H9 (cell line): ENCODE measurements at regions not wholly inside any gene's neighbourhood (a gene's known extent, or its start where the extent isn't known, plus 50 kb on each side); places are given as distances from the start of the nearest gene placed in this dataset.

Experiments
- DNase-seq: peaks from one replicate; pipeline ENCODE4 v3.0.0-alpha.2; 2017
- H2AFZ ChIP-seq: one replicate; pipeline ENCODE4 v1.6.1; 2013; ENCODE audit warnings: mild to moderate bottlenecking, low read length, control low read depth, moderate library complexity
- H2AK5ac ChIP-seq: 2 replicates; pipeline ENCODE4 v1.6.1; 2013; ENCODE audit warnings: low read length, control low read depth, mixed read lengths; ENCODE audit not compliant: insufficient read length
- H2BK120ac ChIP-seq: one replicate; pipeline ENCODE4 v1.6.1; 2013; ENCODE audit warnings: low read depth, mild to moderate bottlenecking, low read length, control low read depth, inconsistent platforms; ENCODE audit not compliant: poor library complexity, severe bottlenecking
- H2BK12ac ChIP-seq: 2 replicates; pipeline ENCODE4 v1.6.1; 2013; ENCODE audit warnings: low read length, control low read depth, mixed read lengths, low read depth; ENCODE audit not compliant: insufficient read length
- H2BK15ac ChIP-seq: 2 replicates; pipeline ENCODE4 v1.6.1; 2013; ENCODE audit warnings: low read depth, low read length, control low read depth
- H2BK20ac ChIP-seq: one replicate; pipeline ENCODE4 v1.6.1; 2013; ENCODE audit warnings: low read depth, mild to moderate bottlenecking, low read length, control low read depth, inconsistent platforms; ENCODE audit not compliant: poor library complexity, severe bottlenecking
- H2BK5ac ChIP-seq: 2 replicates; pipeline ENCODE4 v1.6.1; 2013; ENCODE audit warnings: low read length, control low read depth, mixed read lengths; ENCODE audit not compliant: insufficient read length
- H3K14ac ChIP-seq: 2 replicates; pipeline ENCODE4 v1.6.1; 2013; ENCODE audit warnings: low read length, control low read depth; ENCODE audit not compliant: insufficient read depth
- H3K18ac ChIP-seq: 2 replicates; pipeline ENCODE4 v1.6.1; 2013; ENCODE audit warnings: low read depth, mild to moderate bottlenecking, mixed read lengths, low read length, control low read depth; ENCODE audit not compliant: insufficient read length
- H3K23ac ChIP-seq: 2 replicates; pipeline ENCODE4 v1.6.1; 2013; ENCODE audit warnings: low read length, control low read depth, mixed read lengths, low read depth; ENCODE audit not compliant: insufficient read length
- H3K23me2 ChIP-seq: 2 replicates; pipeline ENCODE4 v1.6.1; 2013; ENCODE audit warnings: low read depth, mild to moderate bottlenecking, mixed read lengths, low read length, control low read depth; ENCODE audit not compliant: insufficient read length, poor library complexity, severe bottlenecking
- H3K27ac ChIP-seq: 2 replicates; pipeline ENCODE4 v1.5.1; 2013; ENCODE audit warnings: low read length, control low read depth, mixed read lengths, low read depth; ENCODE audit not compliant: insufficient read length
- H3K27me3 ChIP-seq: 2 replicates; pipeline ENCODE4 v1.6.1; 2013; ENCODE audit warnings: low read length, control low read depth, inconsistent platforms; ENCODE audit not compliant: insufficient read depth
- H3K4ac ChIP-seq: 2 replicates; pipeline ENCODE4 v1.6.1; 2013; ENCODE audit warnings: low read depth, mild to moderate bottlenecking, control low read depth, inconsistent platforms, low read length, moderate library complexity
- H3K4me1 ChIP-seq: 2 replicates; pipeline ENCODE4 v1.6.1; 2013; ENCODE audit warnings: low read length, control low read depth, inconsistent platforms; ENCODE audit not compliant: insufficient read depth
- H3K4me2 ChIP-seq: 2 replicates; pipeline ENCODE4 v1.6.1; 2013; ENCODE audit warnings: low read length, control low read depth, mixed read lengths; ENCODE audit not compliant: insufficient read length, insufficient read depth
- H3K56ac ChIP-seq: 2 replicates; pipeline ENCODE4 v1.6.1; 2013; ENCODE audit warnings: low read depth, mild to moderate bottlenecking, mixed read lengths, low read length, control low read depth; ENCODE audit not compliant: insufficient read length
- H3K79me1 ChIP-seq: 2 replicates; pipeline ENCODE4 v1.6.1; 2013; ENCODE audit warnings: low read depth, mild to moderate bottlenecking, moderate library complexity, low read length, control low read depth, inconsistent platforms; ENCODE audit not compliant: insufficient read depth, poor library complexity, severe bottlenecking
- H3K79me2 ChIP-seq: 2 replicates; pipeline ENCODE4 v1.6.1; 2013; ENCODE audit warnings: low read length, control low read depth, inconsistent platforms; ENCODE audit not compliant: insufficient read depth
- H3K9ac ChIP-seq: 2 replicates; pipeline ENCODE4 v1.6.1; 2013; ENCODE audit warnings: low read length, control low read depth, mixed read lengths; ENCODE audit not compliant: insufficient read length; ENCODE audit errors: extremely low read depth
- H3K9me3 ChIP-seq: one replicate; pipeline ENCODE4 v1.6.1; 2013; ENCODE audit warnings: low read depth, low read length, inconsistent platforms; ENCODE audit not compliant: control insufficient read depth
- H3T11ph ChIP-seq: one replicate; pipeline ENCODE4 v1.6.1; 2013; ENCODE audit warnings: mild to moderate bottlenecking, low read length, control low read depth, inconsistent platforms
- H4K20me1 ChIP-seq: one replicate; pipeline ENCODE4 v1.6.1; 2013; ENCODE audit not compliant: control insufficient read depth, insufficient read length, insufficient read depth
- H4K5ac ChIP-seq: 2 replicates; pipeline ENCODE4 v1.6.1; 2013; ENCODE audit warnings: low read depth, mild to moderate bottlenecking, mixed read lengths, low read length, control low read depth; ENCODE audit not compliant: insufficient read length
- H4K8ac ChIP-seq: replicated peaks from 2 replicates; pipeline ENCODE4 v1.6.1; 2013; ENCODE audit warnings: low read length, control low read depth, mixed read lengths, low read depth; ENCODE audit not compliant: insufficient read length
- H4K91ac ChIP-seq: 2 replicates; pipeline ENCODE4 v1.6.1; 2013; ENCODE audit warnings: low read depth, mild to moderate bottlenecking, moderate library complexity, mixed read lengths, low read length, control low read depth; ENCODE audit not compliant: insufficient read length
- H3K27ac Mint-ChIP-seq, 3 experiments: 2 replicates in 2 of 3; 3 replicates in 1 of 3; pipeline ENCODE4 v1.8.0; 2020 to 2021; ENCODE audit warnings: mixed read lengths in 3 of 3, mild to moderate bottlenecking in 1 of 3, moderate library complexity in 1 of 3
- H3K27me3 Mint-ChIP-seq: 2 replicates; pipeline ENCODE4 v1.8.0; 2021; ENCODE audit warnings: low read depth, mild to moderate bottlenecking, moderate library complexity, mixed read lengths
- H3K36me3 Mint-ChIP-seq, 3 experiments: 2 replicates in 2 of 3; 3 replicates in 1 of 3; pipeline ENCODE4 v1.8.0; 2020 to 2021; ENCODE audit warnings: low read depth in 3 of 3, mixed read lengths in 3 of 3; ENCODE audit not compliant: insufficient read depth in 1 of 3
- H3K4me1 Mint-ChIP-seq, 2 experiments: 2 replicates each; pipeline ENCODE4 v1.8.0; 2020; ENCODE audit warnings: mixed read lengths in 2 of 2
- H3K4me3 Mint-ChIP-seq, 2 experiments: 2 replicates in 1 of 2; 3 replicates in 1 of 2; pipeline ENCODE4 v1.8.0; 2020 to 2021; ENCODE audit warnings: mild to moderate bottlenecking in 2 of 2, mixed read lengths in 2 of 2, moderate library complexity in 1 of 2
- H3K9me3 Mint-ChIP-seq, 2 experiments: 2 replicates in 1 of 2; 3 replicates in 1 of 2; pipeline ENCODE4 v1.8.0; 2020; ENCODE audit warnings: mild to moderate bottlenecking in 2 of 2, mixed read lengths in 2 of 2, moderate library complexity in 1 of 2
- CTCF ChIP-seq: fragments of 200-600 bp; sonication (generic); conservative IDR thresholded peaks from 3 replicates; pipeline ENCODE4 v1.8.0; 2021; ENCODE audit warnings: antibody characterized with exemption, mild to moderate bottlenecking
- WGBS: extraction: QIAGEN DNeasy Blood & Tissue Kit; methylation state at CpG from one replicate; pipeline ENCODE4 v1.1.7; 2013; ENCODE audit warnings: missing lambda C conversion rate, low lambda C conversion rate, mixed read lengths; ENCODE audit not compliant: insufficient read length; ENCODE audit errors: extremely low coverage; 5-methylcytosine and 5-hydroxymethylcytosine counted together

- no peaks in the 10 kb centered on the region for H3K9me3 ChIP-seq
- H4K5ac ChIP-seq, result no peak overlapping the region
- H3K9ac ChIP-seq, result no peak overlapping the region
- Mint-ChIP-seq H3K4me1 (peaks cover 11 to 14% of the 10 kb centered on the region in 2 experiments), H3K27me3 (no peaks in the 10 kb centered on the region), H3K9me3 (no peaks in the 10 kb centered on the region), H3K27ac (no peak overlapping the region), H3K36me3 (peaks cover 0 to 2% (median 0%) of the 10 kb centered on the region in 3 experiments; a peak in 1 of 7 replicates), H3K4me3 (no peak overlapping the region)
- no CpG with 5 or more reads among the region's 4 CpGs for WGBS
- no peaks in the 10 kb centered on the region for H3K27me3 ChIP-seq
- H4K91ac ChIP-seq, result no peak overlapping the region
- no peak overlapping the region for H4K8ac ChIP-seq
- H3K4ac ChIP-seq, result no peak overlapping the region
- no peak overlapping the region for H3K18ac ChIP-seq
- H3K4me1 ChIP-seq, result peaks cover 2% of the 10 kb centered on the region; the same call in 1 of the 2 replicates
- H3K79me1 ChIP-seq, result no peaks in the 10 kb centered on the region
- no peaks in the 10 kb centered on the region for H3K23me2 ChIP-seq
- H2AK5ac ChIP-seq, result no peak overlapping the region
- no peak for DNase-seq
- H3T11ph ChIP-seq, result no peak overlapping the region
- H3K27ac ChIP-seq, result no peak overlapping the region
- no peak overlapping the region for H3K56ac ChIP-seq
- H4K20me1 ChIP-seq, result no peaks in the 10 kb centered on the region
- H2BK15ac ChIP-seq, result no peak overlapping the region
- H3K14ac ChIP-seq, result no peak overlapping the region
- H2BK5ac ChIP-seq, result no peak overlapping the region
- TF ChIP-seq CTCF, result no peak
- H2AFZ ChIP-seq, result no peak overlapping the region
- H2BK20ac ChIP-seq, result no peak overlapping the region
- H2BK12ac ChIP-seq, result no peak overlapping the region
- H3K79me2 ChIP-seq, result no peaks in the 10 kb centered on the region; the same call in 1 of the 2 replicates
- H2BK120ac ChIP-seq, result no peak overlapping the region
- H3K23ac ChIP-seq, result no peak overlapping the region
- no peak overlapping the region for H3K4me2 ChIP-seq
Measured at GRCh38 chr1:229183588-229183987, 87.3 kb upstream of the RAB4A start.
